Type B pancreatic cell (in vitro differentiated cells): ENCODE measurements at regions not wholly inside any gene's neighbourhood (a gene's known extent, or its start where the extent isn't known, plus 50 kb on each side); places are given as distances from the start of the nearest gene placed in this dataset.

Experiments used
- DNase-seq: peaks from one replicate; pipeline ENCODE4 v3.0.0; 2021; ENCODE audit warnings: mixed read lengths; ENCODE audit not compliant: unreplicated experiment; ENCODE audit errors: extremely low spot score
- H3K27ac Mint-ChIP-seq: 2 replicates; pipeline ENCODE4 v1.8.0; 2021; ENCODE audit warnings: mild to moderate bottlenecking, mixed read lengths
- H3K27me3 Mint-ChIP-seq: 2 replicates; pipeline ENCODE4 v1.8.0; 2021; ENCODE audit warnings: mixed read lengths
- H3K36me3 Mint-ChIP-seq: 2 replicates; pipeline ENCODE4 v1.8.0; 2021; ENCODE audit warnings: mixed read lengths
- H3K4me1 Mint-ChIP-seq: one replicate; pipeline ENCODE4 v1.8.0; 2021; ENCODE audit warnings: mixed read lengths; ENCODE audit not compliant: unreplicated experiment
- H3K4me3 Mint-ChIP-seq: 2 replicates; pipeline ENCODE4 v1.8.0; 2021; ENCODE audit warnings: mild to moderate bottlenecking, mixed read lengths
- H3K9me3 Mint-ChIP-seq: 2 replicates; pipeline ENCODE4 v1.8.0; 2021; ENCODE audit warnings: mixed read lengths
- TF ChIP-seq, protein P1 (sequence below): fragments of 200-600 bp; sonication (generic); conservative IDR thresholded peaks from 2 replicates; pipeline ENCODE4 v1.5.0; 2021; ENCODE audit warnings: antibody characterized with exemption, mild to moderate bottlenecking

DNA sequence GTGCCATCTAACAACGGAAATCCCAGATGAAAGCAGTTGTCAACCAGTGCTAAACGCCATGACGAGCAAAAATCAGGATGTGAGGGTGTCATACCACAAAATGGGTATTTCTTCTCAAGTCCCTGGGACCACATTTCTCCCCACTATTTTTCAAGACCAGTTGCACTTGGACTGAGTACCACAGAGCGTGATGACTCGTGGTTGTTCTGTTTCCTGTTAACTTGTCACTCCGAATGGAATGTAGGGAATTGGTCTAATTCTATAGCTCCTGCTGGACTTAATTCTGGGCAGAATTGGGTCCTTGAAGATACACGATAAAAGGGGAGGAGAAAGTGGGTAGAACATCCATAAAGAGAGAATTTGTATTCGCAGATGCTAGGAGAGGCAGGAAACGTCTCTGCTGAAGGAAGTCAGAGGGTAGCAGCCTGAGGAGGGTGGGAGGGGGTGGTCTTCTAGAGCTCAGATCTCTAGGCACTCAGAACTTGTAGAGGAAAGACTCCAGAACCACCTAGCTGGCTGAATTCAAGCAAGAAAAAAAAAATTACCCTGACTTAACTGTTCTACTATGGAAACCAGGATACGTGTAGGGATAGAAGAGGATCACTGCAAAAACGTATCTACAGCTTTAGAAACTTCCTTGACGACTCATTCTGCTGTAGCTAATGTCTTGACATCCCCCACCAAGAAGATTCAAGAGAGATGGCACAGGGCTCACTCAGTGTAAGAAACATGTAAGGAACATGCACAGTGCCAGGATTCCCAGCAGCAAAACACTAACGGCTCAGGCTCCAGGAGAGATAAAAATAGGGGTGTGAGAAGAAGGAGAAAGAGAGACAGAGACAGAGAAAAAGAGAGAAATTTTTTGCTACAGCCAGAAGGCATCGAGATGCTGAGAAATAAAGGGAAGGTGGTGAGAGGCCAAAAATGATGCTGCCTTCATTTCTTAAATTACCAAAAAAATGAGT lies 494.7 kb downstream of the CD83 start:
- no peaks in the 10 kb centered on the region for H3K9me3 Mint-ChIP-seq
- H3K27me3 Mint-ChIP-seq = no peaks in the 10 kb centered on the region
- peaks cover 4% of the 10 kb centered on the region for H3K36me3 Mint-ChIP-seq
- H3K27ac Mint-ChIP-seq = no peak overlapping the region
- TF ChIP-seq, protein P1, sequence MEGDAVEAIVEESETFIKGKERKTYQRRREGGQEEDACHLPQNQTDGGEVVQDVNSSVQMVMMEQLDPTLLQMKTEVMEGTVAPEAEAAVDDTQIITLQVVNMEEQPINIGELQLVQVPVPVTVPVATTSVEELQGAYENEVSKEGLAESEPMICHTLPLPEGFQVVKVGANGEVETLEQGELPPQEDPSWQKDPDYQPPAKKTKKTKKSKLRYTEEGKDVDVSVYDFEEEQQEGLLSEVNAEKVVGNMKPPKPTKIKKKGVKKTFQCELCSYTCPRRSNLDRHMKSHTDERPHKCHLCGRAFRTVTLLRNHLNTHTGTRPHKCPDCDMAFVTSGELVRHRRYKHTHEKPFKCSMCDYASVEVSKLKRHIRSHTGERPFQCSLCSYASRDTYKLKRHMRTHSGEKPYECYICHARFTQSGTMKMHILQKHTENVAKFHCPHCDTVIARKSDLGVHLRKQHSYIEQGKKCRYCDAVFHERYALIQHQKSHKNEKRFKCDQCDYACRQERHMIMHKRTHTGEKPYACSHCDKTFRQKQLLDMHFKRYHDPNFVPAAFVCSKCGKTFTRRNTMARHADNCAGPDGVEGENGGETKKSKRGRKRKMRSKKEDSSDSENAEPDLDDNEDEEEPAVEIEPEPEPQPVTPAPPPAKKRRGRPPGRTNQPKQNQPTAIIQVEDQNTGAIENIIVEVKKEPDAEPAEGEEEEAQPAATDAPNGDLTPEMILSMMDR = no peak
- DNase-seq = no peak
- H3K4me3 Mint-ChIP-seq = no peak overlapping the region
- peaks cover 10% of the 10 kb centered on the region for H3K4me1 Mint-ChIP-seq

GRCh38 chr6:14614631-14615030 lies 497.1 kb downstream of the CD83 start:
- Mint-ChIP-seq H3K4me1 (peaks cover 16% of the 10 kb centered on the region), H3K27me3 (no peaks in the 10 kb centered on the region), H3K36me3 (peaks cover 4% of the 10 kb centered on the region), H3K27ac (no peak overlapping the region), H3K4me3 (no peak overlapping the region), H3K9me3 (no peaks in the 10 kb centered on the region)
- TF ChIP-seq, protein P1 = no peak
- DNase-seq = no peak

- no peaks in the 10 kb centered on the region for H3K36me3 Mint-ChIP-seq
- no peak overlapping the region for H3K4me3 Mint-ChIP-seq
- peaks cover 32% of the 10 kb centered on the region for H3K4me1 Mint-ChIP-seq
- H3K9me3 Mint-ChIP-seq = no peaks in the 10 kb centered on the region
- DNase-seq = no peak
- H3K27me3 Mint-ChIP-seq = peaks cover 3% of the 10 kb centered on the region
- no peak overlapping the region for H3K27ac Mint-ChIP-seq
- TF ChIP-seq, protein P1 = no peak
Measured at GRCh38 chr6:14616656-14617055, 499.1 kb downstream of the CD83 start.

DNA sequence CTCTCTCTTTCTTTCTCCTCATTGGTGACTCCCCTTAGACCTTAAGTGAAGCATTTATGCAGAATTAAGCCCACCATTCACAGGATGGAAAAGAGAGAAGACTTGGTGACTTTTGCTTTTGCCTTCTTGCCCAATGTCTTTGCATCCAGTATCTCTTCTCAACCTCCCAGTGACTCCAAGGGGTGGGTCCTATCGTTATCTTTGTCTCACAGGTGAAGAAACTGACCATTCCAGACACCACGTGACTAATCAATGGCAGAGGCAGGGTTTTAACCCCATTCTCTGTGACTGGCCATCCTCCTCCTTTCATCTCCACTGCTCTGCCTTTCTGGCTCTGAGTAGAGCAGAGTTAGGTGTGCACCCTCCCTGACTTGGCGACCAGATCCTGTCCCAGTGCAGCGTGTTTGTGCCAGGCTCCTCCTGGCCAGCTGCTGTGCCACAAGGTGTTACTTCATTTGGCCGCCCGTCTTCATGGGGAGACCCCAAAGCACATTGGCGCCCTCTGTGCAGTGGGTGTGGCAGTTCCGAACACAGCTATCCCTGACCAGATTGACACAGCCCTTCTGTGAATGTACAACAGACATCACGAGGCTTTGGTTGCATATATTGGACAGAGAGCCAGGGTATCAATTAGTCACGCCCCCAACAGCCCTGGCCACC lies 501.3 kb downstream of the CD83 start:
- Mint-ChIP-seq H3K4me1 (peaks cover 46% of the 10 kb centered on the region), H3K36me3 (no peaks in the 10 kb centered on the region), H3K27me3 (peaks cover 4% of the 10 kb centered on the region), H3K27ac (no peak overlapping the region), H3K9me3 (no peaks in the 10 kb centered on the region), H3K4me3 (no peak overlapping the region)
- TF ChIP-seq, protein P1 = no peak
- DNase-seq = no peak

DNA sequence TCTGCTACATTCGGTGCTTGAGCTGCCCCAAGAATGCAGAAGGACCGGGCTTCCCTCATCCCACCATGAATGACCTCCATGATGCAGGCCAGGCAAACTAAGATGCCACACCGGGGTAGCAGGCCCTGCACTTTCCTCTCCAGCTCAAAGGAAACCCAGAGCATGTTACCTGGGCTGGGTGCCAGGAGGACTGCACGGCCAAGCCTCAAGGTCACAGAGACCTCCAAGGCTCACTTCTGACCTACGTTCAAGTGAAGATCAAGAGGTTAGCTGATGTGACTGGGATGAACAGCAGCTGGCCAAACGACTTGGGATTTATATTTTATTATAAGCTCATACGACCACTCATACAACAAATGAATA lies 501.8 kb downstream of the CD83 start:
- TF ChIP-seq, protein P1 = no peak
- H3K27me3 Mint-ChIP-seq = peaks cover 8% of the 10 kb centered on the region
- peaks cover 49% of the 10 kb centered on the region for H3K4me1 Mint-ChIP-seq
- H3K4me3 Mint-ChIP-seq = no peak overlapping the region
- H3K27ac Mint-ChIP-seq = no peak overlapping the region
- DNase-seq = no peak
- H3K36me3 Mint-ChIP-seq = no peaks in the 10 kb centered on the region
- H3K9me3 Mint-ChIP-seq = no peaks in the 10 kb centered on the region
